GM18907 (cell line): ENCODE measurements at regions not wholly inside any gene's neighbourhood (a gene's known extent, or its start where the extent isn't known, plus 50 kb on each side); places are given as distances from the start of the nearest gene placed in this dataset.

ENCODE experiments used
- ATAC-seq: cut with Tn5 transposase; IDR thresholded peaks from one replicate; pipeline ENCODE4 v1.9.1; 2021; ENCODE audit warnings: mild to moderate bottlenecking, moderate library complexity; ENCODE audit not compliant: unreplicated experiment

DNA sequence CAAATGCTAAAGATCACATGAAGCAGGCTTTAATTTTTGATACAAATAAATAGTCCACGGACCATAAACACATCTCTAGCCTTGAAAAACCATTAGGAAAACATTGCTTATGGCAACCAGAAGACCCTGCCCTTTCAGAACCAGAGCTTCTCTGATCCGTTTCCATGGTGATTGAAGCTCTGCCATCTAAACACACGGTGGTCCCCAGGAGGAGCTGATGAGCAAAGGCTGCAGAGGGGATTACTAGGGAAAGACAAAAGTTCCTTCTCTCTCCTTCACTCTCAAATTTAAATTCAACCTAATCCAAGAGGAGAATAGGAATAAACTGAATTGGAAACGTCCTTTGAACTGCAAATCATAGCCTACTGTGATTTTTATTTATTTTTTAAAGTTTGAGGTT, 122.0 kb upstream of the ATP10A start:
- no peak for ATAC-seq

DNA sequence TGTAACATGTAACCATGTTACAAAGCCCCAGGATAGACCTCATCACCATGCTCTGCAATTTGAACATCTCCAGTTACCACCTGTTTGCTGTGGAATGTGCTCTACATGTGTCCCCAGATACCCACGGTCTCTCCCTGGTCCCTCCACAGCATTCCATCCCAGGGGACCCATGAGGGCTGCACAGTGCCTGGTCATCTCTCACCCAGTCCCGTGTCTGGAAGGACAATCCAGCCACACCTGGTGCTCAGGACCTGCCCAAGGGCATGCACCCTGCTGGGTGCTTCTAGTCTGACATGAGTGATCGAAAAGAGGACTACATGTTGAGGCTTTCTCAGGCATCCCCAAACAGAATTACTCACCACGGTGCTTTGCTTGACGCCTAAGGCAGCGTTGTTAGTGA, 119.6 kb upstream of the ATP10A start:
- no peak for ATAC-seq

DNA sequence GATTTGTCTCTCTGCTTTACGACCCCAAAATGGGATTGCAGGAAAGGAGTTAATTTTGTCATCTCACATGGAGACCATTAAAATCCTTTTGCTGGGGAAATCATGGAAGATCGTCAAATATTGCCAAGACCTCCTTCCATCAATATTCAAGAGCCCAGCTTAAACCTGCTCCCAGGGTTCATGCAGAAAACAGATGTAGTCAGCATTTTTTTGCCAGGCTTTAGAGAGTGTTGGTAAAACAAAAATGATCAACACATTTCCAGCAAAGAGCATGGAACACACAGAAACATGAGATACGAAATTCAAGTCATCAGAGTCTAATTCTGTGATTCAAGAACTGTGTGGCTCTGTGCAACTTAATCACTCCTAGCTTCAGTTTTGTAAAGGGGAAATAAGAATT, 118.0 kb upstream of the ATP10A start:
- ATAC-seq: no peak

DNA sequence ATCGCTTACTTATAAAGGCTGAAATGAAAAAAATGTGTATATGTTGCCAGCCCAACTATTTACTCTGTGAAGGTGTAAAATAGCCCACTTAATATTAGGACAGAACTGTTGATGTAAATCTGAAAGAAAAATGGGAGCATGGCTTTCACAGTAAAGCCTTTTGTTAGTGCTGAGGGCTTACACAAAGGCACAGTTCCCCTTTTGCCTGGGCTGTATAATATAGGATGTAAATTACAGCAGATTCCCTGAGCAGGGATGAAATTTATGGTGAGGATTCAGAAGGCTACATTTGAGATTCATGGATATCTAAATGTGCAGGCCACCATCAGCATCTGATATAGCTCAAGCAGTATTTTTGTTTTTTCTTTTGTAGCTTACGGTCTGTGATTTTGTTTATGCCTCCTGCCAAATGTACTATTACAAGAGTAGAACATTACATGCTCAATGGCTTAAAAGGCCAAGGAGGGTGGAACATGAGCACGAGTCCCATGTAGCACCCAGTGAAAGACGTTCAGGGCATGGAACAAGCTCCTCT, 109.1 kb upstream of the ATP10A start:
- ATAC-seq: no peak

DNA sequence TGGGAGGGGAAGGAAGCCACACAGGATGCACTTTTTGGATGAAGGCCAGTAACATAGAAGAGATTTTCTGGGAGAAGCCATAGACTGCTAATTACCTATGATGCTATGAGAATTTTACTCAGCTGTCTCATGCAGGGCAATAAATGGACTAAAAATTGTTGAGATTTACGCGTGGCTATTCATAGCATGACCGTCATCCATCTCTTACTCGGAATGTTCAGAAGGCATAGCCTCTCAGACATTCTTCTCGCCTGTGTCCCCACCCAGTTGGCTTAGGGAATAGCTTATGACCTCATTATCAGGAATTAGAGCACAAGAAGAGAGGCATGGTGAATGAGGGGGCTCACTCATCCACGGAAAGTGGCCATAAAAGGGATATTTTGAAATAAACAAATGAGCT, 107.9 kb upstream of the ATP10A start:
- no peak for ATAC-seq

DNA sequence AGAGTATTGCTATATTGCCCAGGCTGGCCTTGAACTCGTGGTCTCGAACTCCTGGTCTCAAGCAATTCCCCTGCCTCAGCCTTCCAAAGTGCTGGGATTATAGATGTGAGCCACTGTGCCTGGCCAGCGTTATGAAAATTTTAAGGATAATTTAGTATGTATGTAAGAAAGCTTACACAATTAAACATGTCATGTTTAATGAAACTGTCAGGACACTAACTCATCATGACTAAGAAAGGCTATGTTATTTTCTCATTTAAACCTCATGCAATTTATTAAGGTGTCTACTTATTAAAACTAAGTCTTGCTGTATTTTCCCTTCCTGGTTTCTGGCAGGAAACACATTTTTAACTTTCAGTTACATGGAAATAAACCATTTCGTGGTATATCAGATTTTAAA, 106.8 kb upstream of the ATP10A start:
- ATAC-seq: no peak

DNA sequence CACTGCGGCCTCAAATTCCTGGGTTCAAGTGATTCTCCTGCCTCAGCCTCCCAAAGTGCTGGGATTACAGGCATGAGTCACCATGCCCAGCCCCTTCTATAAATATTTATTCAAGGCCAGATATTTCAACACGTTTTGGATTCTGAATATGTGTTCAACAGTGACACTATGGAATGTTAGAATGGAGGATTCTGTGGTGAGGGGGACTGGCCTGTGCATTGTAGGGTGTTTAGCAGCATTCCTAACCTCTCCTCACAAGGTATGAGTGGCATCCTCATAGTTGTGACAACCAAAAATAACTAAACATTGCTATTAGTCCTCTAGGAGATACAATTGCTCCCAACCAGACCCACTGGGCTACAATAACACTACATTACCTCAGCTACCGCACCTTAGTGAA, 104.0 kb upstream of the ATP10A start:
- no peak for ATAC-seq

DNA sequence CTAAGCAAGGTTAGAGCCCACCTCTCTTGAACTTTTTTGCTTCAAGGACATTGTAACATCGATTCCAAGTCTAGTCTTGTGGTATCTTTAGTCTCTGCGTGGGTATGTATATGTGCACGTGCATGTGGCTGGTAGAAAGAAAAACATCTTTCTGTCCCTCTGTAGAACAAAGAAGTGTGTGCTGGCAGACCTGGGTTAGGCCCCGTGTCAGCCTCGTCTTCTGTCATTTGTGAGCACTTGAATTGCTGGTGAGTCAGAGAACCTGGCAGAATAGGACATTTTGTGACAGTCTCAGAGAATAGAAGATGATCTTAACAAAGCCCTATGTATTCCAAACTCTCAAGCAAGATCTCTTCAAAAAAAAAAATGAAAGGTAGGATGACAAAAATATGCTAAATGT, 102.2 kb upstream of the ATP10A start:
- no peak for ATAC-seq

DNA sequence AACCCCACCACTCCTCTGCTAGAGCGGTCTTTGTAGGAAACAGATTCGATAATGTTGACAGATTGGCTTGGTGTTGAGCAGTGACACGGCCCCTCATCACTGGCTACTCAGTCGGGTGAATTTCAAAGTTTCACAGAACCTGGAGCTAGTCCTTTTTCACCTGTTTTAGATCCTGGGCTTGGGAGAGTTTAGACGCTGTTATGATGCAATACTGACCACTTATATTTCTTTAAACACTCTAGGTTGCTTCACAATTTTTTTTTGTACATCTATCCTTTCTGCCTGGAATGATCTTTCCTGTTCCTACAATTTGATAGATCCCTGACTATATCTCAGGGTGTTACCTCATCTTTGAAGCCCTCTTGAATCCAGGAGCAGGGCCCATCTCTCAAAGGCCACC, 97.1 kb upstream of the ATP10A start:
- ATAC-seq: no peak

DNA sequence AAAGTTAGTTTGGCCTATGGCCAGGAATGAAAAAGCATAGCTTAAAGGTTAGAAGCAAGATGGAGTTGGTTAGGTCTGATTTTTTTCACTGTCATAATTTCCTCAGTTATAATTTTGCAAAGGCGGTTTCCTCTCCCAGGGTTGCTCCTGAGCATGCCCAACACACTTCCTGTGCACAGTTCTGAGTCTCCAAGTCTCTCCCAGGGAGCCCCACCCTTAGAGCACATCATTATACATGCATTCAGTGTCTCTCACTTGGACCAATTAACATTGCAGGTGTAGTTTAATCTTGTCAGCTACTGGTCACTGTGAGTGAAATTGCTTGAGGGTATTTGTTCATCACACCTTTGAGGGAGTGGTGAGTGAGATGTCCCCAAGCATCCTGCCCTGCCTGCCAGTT, 96.0 kb upstream of the ATP10A start:
- ATAC-seq: no peak

DNA sequence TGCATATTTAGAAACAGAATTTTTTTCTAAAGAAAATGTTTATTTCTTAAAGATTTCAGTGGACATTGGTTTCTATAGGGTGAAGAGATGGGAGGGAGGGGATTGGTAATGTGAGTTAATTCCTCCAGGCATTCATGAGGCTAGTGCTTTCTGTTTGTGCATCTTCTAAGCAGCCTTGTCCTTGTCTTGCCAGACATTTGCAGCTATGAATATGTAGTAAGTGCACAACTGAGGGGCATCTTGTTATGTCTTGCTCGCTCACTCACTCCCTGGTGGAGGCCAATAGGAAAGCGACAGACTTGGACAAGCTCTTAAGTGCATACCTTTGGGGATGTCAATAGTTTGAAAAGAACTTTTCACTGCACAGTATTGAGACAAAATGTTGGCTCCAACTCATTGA, 92.5 kb upstream of the ATP10A start:
- ATAC-seq: no peak

DNA sequence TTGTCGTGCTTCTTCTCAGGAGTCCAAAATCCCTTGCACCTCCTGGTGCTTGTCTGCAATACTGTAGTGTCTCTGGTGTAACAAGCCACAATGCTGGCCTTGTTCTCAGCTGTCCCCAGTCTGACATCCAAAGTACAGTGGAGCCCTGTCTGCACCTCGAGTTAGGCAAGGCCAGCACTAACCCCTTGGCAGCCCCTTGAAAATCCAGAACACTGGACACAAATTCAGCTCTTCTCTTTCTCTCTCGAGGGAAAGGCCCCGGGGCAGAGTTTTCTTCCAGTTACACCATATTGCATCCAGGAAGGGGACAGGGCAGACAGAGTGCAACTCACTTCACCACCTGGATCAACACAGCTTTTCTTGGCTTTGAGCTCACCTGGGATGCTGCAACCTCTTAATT, 91.3 kb upstream of the ATP10A start:
- ATAC-seq: no peak

DNA sequence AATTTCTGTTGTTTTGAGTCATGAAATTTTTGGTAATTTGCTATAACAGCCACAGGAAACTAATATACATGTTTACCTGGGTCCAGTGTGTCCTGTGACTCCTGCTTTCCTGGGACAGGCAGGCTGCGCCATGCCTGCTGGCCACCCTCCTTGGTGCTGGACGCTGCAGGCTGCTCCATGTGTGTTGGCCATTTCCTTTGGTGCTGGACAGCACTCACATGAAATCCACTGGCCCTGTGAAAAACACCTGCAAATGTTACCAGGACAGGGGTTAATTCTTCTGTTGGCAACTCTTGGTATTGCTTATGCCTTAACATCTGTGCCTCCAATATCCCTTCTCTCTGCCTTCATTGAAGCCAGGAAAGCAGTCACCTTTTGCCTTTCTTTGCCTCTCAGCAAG, 86.9 kb upstream of the ATP10A start:
- no peak for ATAC-seq

DNA sequence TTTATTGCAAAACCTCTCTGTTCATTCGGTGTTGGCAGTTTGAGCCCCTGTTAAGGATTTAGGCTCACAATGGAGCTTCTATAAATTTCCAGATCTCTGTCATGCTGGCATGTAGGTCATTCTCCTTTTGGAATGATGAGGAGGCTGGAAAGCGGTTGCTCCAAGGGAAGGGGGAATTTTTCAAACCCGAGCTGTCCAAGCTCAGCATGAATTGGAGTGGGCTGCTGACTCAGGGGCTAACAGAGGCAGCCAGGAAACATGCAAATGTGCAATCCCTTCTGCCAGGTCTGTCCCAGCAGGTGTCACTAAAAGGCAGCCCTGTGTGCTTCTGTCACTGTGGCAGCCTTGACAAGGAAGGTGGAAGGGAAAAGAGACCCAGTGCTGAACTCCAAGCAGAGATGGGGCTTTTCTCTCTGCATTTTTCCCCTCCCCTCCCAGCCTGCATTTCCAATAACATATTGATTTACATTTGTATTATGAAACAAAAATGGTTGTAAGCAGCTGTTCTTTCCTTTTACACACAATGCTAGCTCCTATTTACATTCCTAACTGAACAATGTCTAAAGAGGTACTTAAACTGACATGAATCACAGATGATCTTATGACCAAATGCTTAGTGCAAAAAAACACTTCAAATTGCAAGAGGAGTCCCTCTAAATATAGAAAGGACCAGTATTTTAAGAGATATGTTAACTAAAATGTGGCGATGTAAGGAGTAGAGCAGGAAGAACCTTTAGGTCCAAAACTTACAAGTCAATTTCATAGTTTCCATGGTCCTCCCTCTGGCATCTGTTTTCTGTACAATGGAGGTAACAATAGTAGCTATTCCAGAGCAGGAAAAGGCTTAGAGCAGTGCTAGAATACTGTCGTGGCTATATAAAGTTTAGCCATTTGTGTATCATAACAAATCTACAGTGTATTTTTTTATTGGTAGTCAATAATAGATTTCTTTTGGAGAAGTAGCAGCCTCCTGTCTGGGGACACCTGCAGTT, 84.5 kb upstream of the ATP10A start:
- no peak for ATAC-seq

DNA sequence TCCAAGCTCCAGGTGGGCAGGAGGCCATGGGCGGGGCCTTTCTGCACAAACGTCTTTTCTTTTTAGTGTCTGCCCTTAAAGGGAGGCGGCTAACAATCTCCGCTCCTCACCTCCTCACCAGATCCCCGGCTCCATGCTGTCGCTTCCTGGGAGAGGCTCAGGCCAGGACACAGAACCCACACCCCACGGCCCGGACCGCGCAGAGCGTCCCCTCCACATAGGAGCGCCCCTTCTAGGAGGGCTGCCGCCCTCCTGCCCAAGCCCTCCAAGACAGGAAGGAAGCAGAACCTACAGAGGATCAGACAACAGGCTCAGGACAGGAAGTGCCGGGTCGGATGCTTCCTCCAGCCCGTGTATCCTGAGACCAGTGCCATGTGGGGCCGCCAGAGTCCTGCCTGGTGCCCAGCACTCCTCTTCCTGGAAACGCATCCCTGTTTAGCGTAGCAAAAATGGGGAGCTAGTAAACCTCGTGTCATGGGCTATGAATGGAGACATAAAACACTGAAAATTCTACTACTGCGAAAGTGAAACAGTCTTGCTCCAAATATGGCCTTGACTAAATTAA, 83.2 kb upstream of the ATP10A start:
- ATAC-seq: no peak

DNA sequence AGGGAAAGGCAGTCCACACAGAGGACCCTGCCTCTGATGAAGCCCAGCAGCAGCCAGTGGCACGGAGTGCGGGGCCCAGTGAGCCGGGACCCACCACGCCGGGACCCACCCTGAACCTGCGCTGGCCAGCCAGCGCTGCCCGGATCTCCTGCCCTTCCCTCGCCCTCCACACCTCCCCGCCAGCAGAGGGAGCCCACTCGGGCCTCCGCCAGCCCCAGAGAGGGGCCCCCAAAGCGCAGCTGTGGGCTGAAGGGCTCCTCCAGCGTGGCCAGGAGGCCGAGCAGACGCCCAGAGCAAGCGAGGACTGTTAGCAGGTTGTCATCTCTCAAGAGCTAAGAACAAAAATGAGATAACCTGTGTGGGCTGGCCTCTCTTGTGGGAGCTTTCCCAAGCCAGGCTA, 81.3 kb upstream of the ATP10A start:
- ATAC-seq: no peak

DNA sequence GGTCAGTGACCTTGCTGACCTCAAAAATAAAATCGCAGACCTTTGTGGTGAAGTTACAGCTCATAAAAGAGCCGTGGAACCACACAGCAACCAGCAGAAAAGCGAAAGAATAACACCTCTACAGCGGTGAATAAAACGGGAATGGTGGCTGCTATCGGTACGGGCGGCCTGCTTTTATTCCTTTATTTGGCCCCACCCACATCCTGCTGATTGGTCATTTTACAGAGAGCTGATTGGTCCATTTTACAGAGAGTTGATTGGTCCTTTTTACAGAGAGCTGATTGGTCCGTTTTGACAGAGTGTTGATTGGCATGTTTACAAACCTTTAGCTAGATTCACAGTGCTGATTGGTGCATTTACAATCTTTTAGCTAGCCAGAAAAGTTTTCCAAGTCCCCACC, 80.7 kb upstream of the ATP10A start:
- no peak for ATAC-seq

DNA sequence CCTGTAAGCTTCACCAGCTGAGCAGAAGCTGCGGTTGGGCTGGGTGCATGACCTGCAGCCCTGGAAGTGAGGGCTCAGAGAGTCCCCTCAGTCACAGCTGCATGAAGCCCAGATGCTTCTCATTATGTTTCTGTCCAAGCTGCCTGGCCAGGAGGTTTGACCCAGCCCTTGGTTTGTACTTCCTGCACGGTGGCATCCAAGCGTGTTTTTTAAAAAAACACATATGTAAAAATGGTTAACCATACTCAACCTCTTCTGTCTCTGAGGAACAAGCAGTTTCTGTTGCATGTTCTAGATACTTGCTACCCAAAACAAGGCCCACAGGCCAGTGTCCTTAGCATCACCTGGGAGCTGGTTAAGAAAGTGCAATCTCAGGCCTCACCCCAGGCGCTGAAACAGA, 76.0 kb upstream of the ATP10A start:
- ATAC-seq: peak; percentile 99

DNA sequence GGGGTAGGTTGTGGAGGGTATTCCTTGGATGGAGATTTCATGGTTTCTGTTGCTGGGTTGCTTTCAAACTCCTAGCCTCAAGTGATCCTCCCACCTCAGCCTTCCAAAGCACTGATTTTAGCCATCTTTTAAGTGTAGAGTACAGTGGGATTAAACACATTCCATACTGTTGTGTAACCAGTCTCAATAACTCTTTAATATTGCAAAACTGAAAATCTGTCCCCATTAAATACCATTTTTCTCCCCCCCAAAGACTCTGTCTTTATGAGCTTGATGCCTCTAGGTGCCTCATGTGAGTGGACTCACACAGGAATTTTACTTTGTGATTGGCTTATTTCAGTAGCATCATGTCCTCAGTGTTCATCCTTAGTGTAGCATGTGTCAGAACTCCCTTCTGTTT, 74.7 kb upstream of the ATP10A start:
- ATAC-seq: no peak

DNA sequence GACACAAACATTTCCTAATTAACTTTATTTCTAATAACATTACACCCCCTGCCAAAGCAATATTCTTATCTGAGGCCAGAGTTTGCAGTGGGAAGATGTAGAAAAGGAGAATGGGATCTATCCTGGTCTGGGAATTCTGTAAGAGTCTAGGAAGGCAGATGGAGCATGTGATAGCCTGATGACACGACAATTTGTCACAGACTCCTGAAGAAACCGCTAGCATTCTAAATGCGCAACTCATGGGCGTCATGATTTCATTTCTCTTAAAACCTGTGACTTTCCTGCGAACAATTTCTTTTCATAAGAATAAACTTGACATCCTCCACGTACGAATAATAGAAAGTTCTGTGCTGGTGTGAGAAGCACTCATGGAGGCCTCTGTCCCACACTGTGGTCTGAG, 72.9 kb upstream of the ATP10A start:
- ATAC-seq: no peak

DNA sequence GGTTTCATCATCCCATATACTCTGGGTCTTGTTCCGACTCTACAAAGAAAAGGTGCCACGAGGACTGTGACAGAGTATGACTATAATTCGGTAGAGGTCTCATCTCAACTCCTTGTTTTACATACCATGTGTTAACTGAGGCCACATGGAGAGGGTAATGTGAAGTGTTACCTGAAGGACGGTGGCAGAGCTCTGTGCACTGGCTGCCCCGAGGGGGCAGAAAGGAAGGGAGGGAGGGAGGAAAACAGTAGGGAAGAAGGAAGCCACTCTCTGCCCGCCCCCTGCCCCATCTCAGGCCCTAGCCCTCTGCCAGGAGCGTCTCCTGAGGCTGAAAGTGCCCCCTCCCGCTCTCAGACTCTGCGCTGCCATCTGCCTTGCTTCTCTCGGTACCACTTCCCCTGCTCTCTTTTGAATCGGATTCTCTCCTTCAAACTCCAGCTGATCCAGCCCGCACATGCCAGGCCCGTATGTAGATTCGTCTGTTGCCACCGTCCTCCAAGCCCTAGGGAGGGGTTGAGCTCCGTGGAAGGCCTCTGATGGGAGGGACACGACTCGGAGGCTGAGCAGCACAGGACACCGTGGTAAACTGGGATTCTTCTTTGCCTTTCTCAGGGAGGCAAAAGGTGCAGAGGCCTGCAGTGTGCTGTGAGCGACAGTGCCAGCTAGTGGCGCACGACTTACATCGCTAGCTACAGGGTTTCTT, 70.5 kb upstream of the ATP10A start:
- peak; percentile 86 for ATAC-seq

DNA sequence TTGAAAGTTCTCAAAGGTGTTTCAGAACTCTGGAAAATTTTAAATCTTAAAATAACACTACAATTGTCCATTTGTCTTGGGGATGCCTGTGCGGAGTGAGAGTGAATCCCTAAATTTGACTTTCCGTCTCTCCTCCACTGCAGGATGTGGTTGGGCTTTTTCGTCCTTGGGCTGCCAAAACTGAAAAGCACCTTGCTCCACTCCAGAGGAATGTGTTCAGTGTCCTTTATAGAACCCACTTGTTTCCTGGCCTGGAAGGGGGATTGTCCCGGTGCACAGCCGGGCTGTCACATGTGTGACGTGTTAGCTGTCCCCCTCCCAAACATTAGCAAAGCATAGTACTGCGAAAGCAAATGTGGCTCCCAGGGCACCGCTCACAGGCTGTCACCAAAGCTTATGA, 69.6 kb upstream of the ATP10A start:
- no peak for ATAC-seq
